Tibial nerve (tissue), 4 donors: ENCODE measurements at regions not wholly inside any gene's neighbourhood (a gene's known extent, or its start where the extent isn't known, plus 50 kb on each side); places are given as distances from the start of the nearest gene placed in this dataset.

Experiments
- DNase-seq, 2 donors: peaks; one replicate each; pipeline ENCODE4 v3.0.0-alpha.2; 2019; ENCODE audit warnings: low spot score in 2 of 2
- H3K27ac ChIP-seq, 4 donors: fragments of 200-600 bp; sonication (generic) in 3 of 4; one replicate each; pipeline ENCODE4 v1.5.1; 2017 to 2019; ENCODE audit warnings: mild to moderate bottlenecking in 1 of 4
- H3K27me3 ChIP-seq, 2 donors: fragments of 200-600 bp; sonication (generic) in 1 of 2; one replicate each; pipeline versions ENCODE4 v1.5.1 to v1.6.0; 2017 to 2019
- H3K36me3 ChIP-seq, 3 donors: fragments of 200-600 bp; sonication (generic); one replicate each; pipeline ENCODE4 v1.5.1; 2018 to 2019
- H3K4me1 ChIP-seq, 4 donors: fragments of 200-600 bp; sonication (generic) in 3 of 4; one replicate each; pipeline ENCODE4 v1.5.1; 2017 to 2019
- H3K4me3 ChIP-seq, 4 donors: fragments of 200-600 bp; sonication (generic) in 3 of 4; one replicate each; pipeline ENCODE4 v1.5.1; 2017 to 2019; ENCODE audit warnings: mild to moderate bottlenecking in 1 of 4, moderate library complexity in 1 of 4
- H3K9me3 ChIP-seq, 4 donors: fragments of 200-600 bp; sonication (generic) in 3 of 4; one replicate each; pipeline ENCODE4 v1.5.1; 2017 to 2019
- EP300 ChIP-seq, 2 donors: sonication (generic); formaldehyde crosslinking; IDR thresholded peaks; one replicate each; pipeline ENCODE4 v1.6.1; 2017; ENCODE audit warnings: antibody characterized with exemption in 2 of 2, mild to moderate bottlenecking in 1 of 2
- POLR2A ChIP-seq, 2 donors: fragments of 450-650 bp; IDR thresholded peaks; one replicate each; pipeline ENCODE4 v1.6.1; 2017; ENCODE audit warnings: antibody characterized with exemption in 2 of 2, mild to moderate bottlenecking in 2 of 2, moderate library complexity in 2 of 2
- WGBS, 2 donors: methylation state at CpG; one replicate each; pipeline ENCODE4 v1.1.5; 2018; 5-methylcytosine and 5-hydroxymethylcytosine counted together
- TF ChIP-seq, protein P1 (sequence below), 5 experiments: fragments of 200-600 bp in 3 of 5; fragments of 450-650 bp in 2 of 5; sonication (generic) in 3 of 5; IDR thresholded peaks; one replicate each; pipeline ENCODE4 v1.5.1; 2016 to 2019; ENCODE audit warnings: antibody characterized with exemption in 5 of 5, mild to moderate bottlenecking in 3 of 5, moderate library complexity in 2 of 5

DNA sequence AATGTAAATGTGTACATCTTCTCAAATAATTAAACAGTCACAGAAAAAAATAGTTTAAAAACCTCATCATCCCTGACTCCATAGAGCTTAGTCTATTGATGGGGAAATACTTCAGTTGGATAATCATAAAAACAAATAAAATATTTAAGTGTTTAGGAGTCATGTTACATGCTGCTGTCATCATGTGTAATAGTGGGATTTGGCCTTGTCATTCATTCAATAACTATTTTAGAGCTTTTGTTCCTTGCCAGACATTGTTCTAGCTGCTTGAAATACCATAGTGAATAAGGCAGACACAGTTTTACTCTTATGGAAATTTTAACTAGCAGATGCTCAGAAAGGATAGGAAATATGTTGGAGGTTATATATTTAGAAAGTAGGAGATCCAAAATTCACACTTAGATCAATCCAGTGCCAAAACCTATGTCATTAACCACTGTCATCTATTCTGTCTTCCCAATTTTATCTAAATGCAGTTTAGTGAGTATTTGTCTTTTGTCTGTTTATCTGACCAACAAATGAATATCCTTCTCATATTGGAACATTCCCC, 324.7 kb downstream of the CASP12 start:
- DNase-seq: no peak
- Histone ChIP-seq H3K4me3 (no peak overlapping the region), H3K4me1 (no peaks in the 10 kb centered on the region), H3K9me3 (peaks cover 0 to 10% (median 0%) of the 10 kb centered on the region in 4 donors), H3K27me3 (no peaks in the 10 kb centered on the region), H3K36me3 (no peaks in the 10 kb centered on the region), H3K27ac (no peak overlapping the region)
- TF ChIP-seq EP300 (IDR thresholded peaks at IDR 0.05) (no peak), POLR2A (IDR thresholded peaks at IDR 0.05) (no peak)
- TF ChIP-seq, protein P1, sequence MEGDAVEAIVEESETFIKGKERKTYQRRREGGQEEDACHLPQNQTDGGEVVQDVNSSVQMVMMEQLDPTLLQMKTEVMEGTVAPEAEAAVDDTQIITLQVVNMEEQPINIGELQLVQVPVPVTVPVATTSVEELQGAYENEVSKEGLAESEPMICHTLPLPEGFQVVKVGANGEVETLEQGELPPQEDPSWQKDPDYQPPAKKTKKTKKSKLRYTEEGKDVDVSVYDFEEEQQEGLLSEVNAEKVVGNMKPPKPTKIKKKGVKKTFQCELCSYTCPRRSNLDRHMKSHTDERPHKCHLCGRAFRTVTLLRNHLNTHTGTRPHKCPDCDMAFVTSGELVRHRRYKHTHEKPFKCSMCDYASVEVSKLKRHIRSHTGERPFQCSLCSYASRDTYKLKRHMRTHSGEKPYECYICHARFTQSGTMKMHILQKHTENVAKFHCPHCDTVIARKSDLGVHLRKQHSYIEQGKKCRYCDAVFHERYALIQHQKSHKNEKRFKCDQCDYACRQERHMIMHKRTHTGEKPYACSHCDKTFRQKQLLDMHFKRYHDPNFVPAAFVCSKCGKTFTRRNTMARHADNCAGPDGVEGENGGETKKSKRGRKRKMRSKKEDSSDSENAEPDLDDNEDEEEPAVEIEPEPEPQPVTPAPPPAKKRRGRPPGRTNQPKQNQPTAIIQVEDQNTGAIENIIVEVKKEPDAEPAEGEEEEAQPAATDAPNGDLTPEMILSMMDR (IDR thresholded peaks at IDR 0.05): no peak

DNA sequence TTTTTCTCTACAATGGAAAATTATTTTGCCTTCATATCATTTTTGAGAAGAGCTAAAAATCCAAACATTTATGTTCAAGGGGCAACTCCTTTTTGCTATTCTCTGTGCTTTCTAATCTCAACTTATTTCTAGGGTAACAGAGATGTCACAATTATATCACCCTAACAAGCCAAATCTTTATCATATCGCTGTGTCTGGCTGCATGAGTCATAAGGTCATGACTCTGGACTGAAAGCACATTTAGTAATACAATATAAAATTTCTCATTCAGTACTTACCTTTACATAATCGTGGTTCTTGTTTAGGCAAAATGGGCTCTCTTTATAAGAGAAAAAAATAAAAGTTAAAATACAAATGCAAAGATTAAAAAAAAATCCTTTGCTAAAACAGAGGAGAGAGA, 326.0 kb downstream of the CASP12 start:
- peaks cover 0 to 10% (median 0%) of the 10 kb centered on the region in 4 donors for H3K9me3 ChIP-seq
- H3K4me3 ChIP-seq: no peak overlapping the region
- H3K27me3 ChIP-seq: no peaks in the 10 kb centered on the region
- no peaks in the 10 kb centered on the region for H3K36me3 ChIP-seq
- H3K27ac ChIP-seq: no peak overlapping the region
- H3K4me1 ChIP-seq: no peaks in the 10 kb centered on the region
- TF ChIP-seq, protein P1 (IDR thresholded peaks at IDR 0.05): no peak
- TF ChIP-seq EP300 (IDR thresholded peaks at IDR 0.05): no peak
- TF ChIP-seq POLR2A (IDR thresholded peaks at IDR 0.05): no peak
- 53 to 61% methylated on average over 2 of the region's 2 CpGs for WGBS, 2 donors
- no peak for DNase-seq

DNA sequence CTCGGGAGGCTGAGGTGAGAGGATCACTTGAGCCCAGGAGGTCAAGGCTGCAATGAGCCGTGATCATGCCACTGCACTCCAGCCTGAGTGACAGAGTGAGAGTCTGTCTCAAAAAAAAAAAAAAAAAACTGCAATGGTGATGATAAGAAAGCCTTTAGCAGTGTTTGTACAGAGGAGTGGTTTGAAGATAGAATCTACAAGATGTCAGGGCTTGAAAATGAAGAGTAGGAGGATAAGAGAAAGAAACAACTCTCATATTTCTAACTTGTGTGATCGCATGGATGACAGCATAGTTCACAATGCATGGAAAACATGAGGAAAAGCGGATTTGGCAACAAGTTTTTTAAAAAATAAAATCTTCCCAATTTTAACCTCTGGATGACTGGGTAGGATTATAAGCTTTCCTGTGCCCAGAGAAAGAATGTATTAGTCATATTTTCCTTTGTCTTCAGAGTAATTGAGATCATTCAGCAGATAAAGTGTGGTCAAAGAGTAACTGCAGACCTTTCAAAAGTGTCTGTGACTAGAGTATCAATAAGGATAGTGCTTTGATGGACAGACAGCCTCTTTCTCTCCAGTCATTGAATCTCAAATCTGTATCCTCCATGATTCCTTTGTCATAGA, 328.1 kb downstream of the CASP12 start:
- 83 to 84% methylated on average over 4 of the region's 4 CpGs for WGBS, 2 donors
- H3K36me3 ChIP-seq: no peaks in the 10 kb centered on the region
- no peaks in the 10 kb centered on the region for H3K27me3 ChIP-seq
- no peak for DNase-seq
- H3K9me3 ChIP-seq: peaks cover 0 to 3% (median 0%) of the 10 kb centered on the region in 4 donors
- no peak overlapping the region for H3K27ac ChIP-seq
- TF ChIP-seq POLR2A (IDR thresholded peaks at IDR 0.05): no peak
- no peak for TF ChIP-seq EP300 (IDR thresholded peaks at IDR 0.05)
- TF ChIP-seq, protein P1 (IDR thresholded peaks at IDR 0.05): no peak
- no peaks in the 10 kb centered on the region for H3K4me1 ChIP-seq
- H3K4me3 ChIP-seq: no peak overlapping the region

DNA sequence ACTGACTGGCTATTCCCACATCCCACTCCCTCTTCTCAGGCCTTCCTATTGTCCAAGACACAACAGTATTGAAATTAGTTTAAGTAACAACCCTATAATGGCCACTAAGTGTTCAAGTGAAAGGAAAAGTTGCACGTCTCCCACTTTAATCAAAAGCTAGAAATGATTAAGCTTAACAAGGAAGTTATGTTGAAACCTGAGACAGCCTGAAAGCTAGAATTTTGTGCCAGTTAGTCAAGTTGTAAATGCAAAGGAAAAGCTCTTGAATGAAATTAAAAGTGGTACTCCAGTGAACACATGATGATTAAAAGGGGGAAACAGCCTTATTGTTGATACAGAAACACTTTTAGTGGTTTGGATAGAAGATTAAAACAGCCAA, 332.7 kb downstream of the CASP12 start:
- Histone ChIP-seq H3K4me3 (no peak overlapping the region), H3K4me1 (peaks cover 0 to 4% (median 0%) of the 10 kb centered on the region in 4 donors), H3K36me3 (no peaks in the 10 kb centered on the region), H3K9me3 (peaks cover 0 to 6% (median 0%) of the 10 kb centered on the region in 4 donors), H3K27ac (no peak overlapping the region), H3K27me3 (no peaks in the 10 kb centered on the region)
- no peak for DNase-seq
- TF ChIP-seq, protein P1 (IDR thresholded peaks at IDR 0.05): no peak
- TF ChIP-seq POLR2A (IDR thresholded peaks at IDR 0.05) (no peak), EP300 (IDR thresholded peaks at IDR 0.05) (no peak)
- 91 to 97% methylated on average over 1 of the region's 1 CpG for WGBS, 2 donors

DNA sequence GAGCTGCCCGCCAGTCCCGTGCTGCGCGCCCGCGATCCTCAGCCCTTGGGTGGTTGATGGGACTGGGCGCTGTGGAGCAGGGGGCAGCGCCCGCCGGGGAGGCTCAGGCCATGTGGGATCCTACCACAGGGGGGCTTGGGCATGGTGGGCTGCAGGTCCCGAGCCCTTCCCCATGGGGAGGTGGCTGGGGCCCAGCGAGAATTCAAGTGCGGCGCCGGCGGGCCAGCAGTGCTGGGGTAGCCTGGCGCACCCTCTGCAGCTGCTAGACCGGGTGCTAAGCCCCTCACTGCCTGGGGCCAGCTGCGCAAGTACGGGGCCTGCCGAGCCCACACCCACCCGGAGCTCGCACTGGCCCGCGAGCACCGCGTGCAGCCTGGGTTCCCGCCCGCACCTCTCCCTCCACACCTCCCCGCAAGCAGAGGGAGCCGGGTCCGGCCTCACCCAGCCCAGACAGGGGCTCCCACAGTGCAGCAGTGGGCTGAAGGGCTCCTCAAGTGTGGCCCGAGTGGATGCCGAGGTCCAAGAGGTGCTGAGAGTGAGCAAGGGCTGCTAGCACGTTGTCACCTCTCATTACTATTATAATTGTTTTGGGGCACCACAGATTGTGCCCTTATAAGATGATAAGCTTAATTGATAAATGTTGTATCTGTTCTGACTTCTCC, 333.2 kb downstream of the CASP12 start:
- WGBS, 2 donors: 85 to 97% methylated on average over 3 to 23 of the region's 35 CpGs
- Histone ChIP-seq H3K27ac (no peak overlapping the region), H3K9me3 (peaks cover 0 to 6% (median 0%) of the 10 kb centered on the region in 4 donors), H3K36me3 (no peaks in the 10 kb centered on the region), H3K4me1 (peaks cover 0 to 4% (median 0%) of the 10 kb centered on the region in 4 donors), H3K27me3 (no peaks in the 10 kb centered on the region), H3K4me3 (no peak overlapping the region)
- DNase-seq: no peak
- TF ChIP-seq, protein P1 (IDR thresholded peaks at IDR 0.05): no peak
- TF ChIP-seq POLR2A (IDR thresholded peaks at IDR 0.05) (no peak), EP300 (IDR thresholded peaks at IDR 0.05) (no peak)
